Loucy (cell line): ENCODE measurements at regions not wholly inside any gene's neighbourhood (a gene's known extent, or its start where the extent isn't known, plus 50 kb on each side); places are given as distances from the start of the nearest gene placed in this dataset.

ENCODE experiments used
- CTCF ChIP-seq: fragments of 200-600 bp; sonication (generic); conservative IDR thresholded peaks from 2 replicates; pipeline ENCODE4 v1.5.1; 2014; ENCODE audit warnings: mild to moderate bottlenecking, antibody characterized with exemption, low read length
- EZH2phosphoT487 ChIP-seq: fragments of 200-600 bp; IDR thresholded peaks from 2 replicates; pipeline ENCODE4 v1.6.1; 2018; ENCODE audit warnings: antibody characterized with exemption, mild to moderate bottlenecking, moderate library complexity, borderline replicate concordance

- TF ChIP-seq CTCF (no peak), EZH2phosphoT487 (no peak)
These were observed 50.7 kb upstream of the ACSF3 start for GRCh38 chr16:89042711-89043551.
